Panc1 (cell line): ENCODE measurements at regions not wholly inside any gene's neighbourhood (a gene's known extent, or its start where the extent isn't known, plus 50 kb on each side); places are given as distances from the start of the nearest gene placed in this dataset.

Experiments
- CTCF ChIP-seq: fragments of 450-650 bp; IDR thresholded peaks from 2 replicates; pipeline ENCODE4 v1.5.1; 2017; ENCODE audit warnings: mild to moderate bottlenecking
- POLR2AphosphoS5 ChIP-seq: IDR thresholded peaks from 2 replicates; pipeline ENCODE4 v1.6.1; 2012; ENCODE audit warnings: mild to moderate bottlenecking, low read depth, low read length, moderate library complexity
- REST ChIP-seq, 2 experiments: IDR thresholded peaks; 2 replicates each; pipeline ENCODE4 v1.6.1; 2011 to 2012; ENCODE audit warnings: low read depth in 2 of 2, control low read depth in 1 of 2, low read length in 1 of 2, mild to moderate bottlenecking in 1 of 2, moderate library complexity in 1 of 2; ENCODE audit not compliant: insufficient read depth in 1 of 2
- SIN3A ChIP-seq: IDR thresholded peaks from 2 replicates; pipeline ENCODE4 v1.6.1; 2012; ENCODE audit warnings: low read depth, mild to moderate bottlenecking, low read length, moderate library complexity, borderline replicate concordance; ENCODE audit not compliant: insufficient read depth
- TCF7L2 ChIP-seq: IDR thresholded peaks from 2 replicates; pipeline ENCODE4 v1.6.1; 2011; ENCODE audit warnings: mild to moderate bottlenecking, low read depth, low read length, inconsistent platforms

- TF ChIP-seq REST (IDR thresholded peaks at IDR 0.05; ENCODE audit: insufficient read depth in 1 of 2, low read depth in 2 of 2, low read length in 1 of 2) (no peak), CTCF (no peak), POLR2AphosphoS5 (no peak), SIN3A (no peak), TCF7L2 (no peak)
Measured at GRCh38 chr2:175259164-175259563, 77.7 kb upstream of the ATP5MC3 start.
